GM12892 (cell line): ENCODE measurements at regions not wholly inside any gene's neighbourhood (a gene's known extent, or its start where the extent isn't known, plus 50 kb on each side); places are given as distances from the start of the nearest gene placed in this dataset.
A peak's percentile ranks its signal among the peaks of the same experiment; 100 is the strongest.

Source experiments
- DNase-seq: peaks from one replicate; pipeline ENCODE4 v3.0.0; 2011; ENCODE audit not compliant: insufficient read length
- FAIRE-seq: peaks from 2 replicates; lab custom pipeline; 2011; peaks lifted over from hg19 to GRCh38; lab: Jason Lieb, UNC
- POLR2A ChIP-seq: IDR thresholded peaks from 2 replicates; pipeline ENCODE4 v1.6.1; 2011; ENCODE audit warnings: low read depth, low read length, control low read depth
- POLR2AphosphoS5 ChIP-seq: IDR thresholded peaks from 2 replicates; pipeline ENCODE4 v1.6.1; 2011; ENCODE audit warnings: low read depth, low read length, control low read depth
- TAF1 ChIP-seq: IDR thresholded peaks from 2 replicates; pipeline ENCODE4 v1.6.1; 2011; ENCODE audit warnings: low read depth, mild to moderate bottlenecking, control low read depth, low read length, borderline replicate concordance

DNA sequence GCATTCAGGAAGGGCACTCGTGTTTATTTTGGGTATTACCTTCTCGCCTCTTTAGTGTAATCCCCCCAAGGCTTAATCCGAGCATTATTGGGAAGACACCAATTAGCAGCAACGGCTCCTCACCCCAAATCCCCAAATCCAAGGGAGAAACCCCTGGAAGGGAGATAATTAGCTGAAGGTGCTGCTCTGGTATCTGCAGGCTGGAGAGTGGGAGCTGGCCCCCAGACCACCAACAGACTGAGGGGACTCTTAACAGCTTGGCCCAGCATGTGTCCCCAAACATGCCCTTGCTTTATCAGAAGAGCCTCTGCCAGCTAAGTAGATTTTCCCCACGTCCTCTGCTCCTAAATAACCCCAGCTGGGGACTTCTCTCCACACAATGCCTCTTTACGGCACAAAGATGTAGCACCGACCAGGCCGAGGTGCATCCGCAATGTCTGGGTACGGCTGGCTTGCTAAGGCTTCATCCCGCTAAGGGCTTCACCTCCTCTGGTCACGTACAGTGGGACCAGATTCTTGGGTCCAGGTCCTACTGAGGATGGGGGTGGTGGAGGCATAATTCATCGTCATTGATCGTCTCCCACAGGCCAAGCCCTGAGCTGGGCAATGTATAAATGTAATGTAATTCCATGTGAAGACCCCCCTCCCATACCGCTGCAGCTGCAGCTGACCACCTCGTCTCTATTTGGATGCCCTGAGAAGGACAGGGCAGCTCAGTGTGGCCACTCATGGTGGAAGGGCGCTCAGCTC lies 123.7 kb upstream of the GSC start:
- no peak for DNase-seq
- FAIRE-seq = no peak
- TF ChIP-seq TAF1 (no peak), POLR2A (no peak), POLR2AphosphoS5 (no peak)

DNA sequence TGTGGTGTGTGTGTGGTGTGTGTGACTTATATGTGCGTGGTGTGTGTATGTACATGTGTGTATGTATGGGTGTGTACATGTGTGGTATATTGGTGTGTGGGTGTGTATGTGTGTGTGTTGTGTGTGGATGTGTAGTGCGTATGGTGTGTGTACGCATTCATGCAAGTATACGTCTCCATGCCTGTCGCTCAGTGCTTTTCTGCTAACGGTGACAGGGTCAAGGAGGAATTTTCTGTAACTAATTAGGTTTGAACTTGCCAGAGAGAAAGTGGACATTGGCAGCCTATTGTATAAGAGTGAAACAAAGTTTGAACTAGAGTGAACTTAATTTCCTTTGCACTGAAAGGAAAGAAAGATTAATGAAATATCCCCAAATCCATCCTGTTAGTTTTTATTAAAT lies 120.9 kb upstream of the GSC start:
- TF ChIP-seq POLR2A (no peak), TAF1 (no peak), POLR2AphosphoS5 (no peak)
- no peak for FAIRE-seq
- DNase-seq = no peak

DNA sequence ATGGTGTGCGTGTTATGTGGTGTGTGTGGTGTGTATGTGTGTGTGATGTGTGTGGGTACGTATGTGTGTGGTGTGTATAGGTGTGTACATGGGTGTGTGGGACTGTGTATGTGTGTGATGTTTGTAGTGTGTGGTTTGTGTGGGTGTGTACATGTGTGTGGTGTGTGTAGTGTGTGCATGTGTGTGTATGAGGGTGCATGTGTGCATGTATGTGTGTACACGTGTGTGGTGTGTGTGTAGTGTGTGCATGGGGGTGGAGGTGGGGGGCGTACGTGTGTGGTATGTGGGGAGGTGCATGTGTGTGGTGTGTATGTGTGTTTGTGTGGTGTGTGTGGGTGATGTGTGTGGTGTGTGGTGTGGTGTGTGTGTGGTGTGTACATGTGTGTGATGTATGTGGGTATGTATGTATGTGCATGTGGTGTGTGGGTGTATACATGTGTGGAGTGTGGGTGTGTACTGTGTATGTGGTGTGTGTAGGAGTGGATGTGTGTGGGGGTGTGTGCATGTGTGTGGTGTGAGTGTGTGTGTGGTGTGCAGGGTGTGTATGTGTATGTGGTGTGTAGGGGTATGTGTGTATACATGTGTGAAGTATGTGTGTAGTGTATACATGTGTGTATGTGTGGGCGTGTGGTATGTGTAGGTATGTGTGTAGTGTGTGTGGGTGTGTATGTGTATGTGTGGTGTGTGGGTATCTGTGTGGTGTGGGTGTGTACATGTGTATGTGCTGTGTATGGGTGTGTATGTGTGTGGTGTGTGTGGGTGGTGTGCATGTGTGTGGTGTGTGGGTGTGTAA lies 119.8 kb upstream of the GSC start:
- TF ChIP-seq POLR2A = no peak
- no peak for TF ChIP-seq TAF1
- no peak for TF ChIP-seq POLR2AphosphoS5
- DNase-seq (no peak), FAIRE-seq (peak; percentile 36)

DNA sequence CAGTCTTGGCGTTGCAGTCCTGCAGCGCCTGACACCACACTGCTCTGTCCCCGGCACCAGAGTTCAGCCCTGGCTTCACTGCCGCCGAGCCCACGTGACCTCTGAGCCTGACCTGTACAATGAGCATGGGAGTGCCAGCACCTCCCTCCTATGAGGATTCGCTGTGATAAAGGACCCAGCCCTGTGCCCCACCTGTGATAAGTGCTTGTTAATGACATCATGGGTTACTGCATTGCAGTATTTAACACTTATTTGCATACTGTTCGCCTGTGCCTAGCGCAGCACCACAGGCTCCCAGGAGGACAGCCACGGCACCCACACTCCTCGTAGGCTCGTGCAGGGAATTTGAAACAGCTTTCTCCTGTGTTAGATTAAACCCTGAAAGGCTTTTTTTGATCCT lies 118.2 kb upstream of the GSC start:
- no peak for DNase-seq
- TF ChIP-seq POLR2A = no peak
- TF ChIP-seq POLR2AphosphoS5 = no peak
- TF ChIP-seq TAF1 = no peak
- no peak for FAIRE-seq

DNA sequence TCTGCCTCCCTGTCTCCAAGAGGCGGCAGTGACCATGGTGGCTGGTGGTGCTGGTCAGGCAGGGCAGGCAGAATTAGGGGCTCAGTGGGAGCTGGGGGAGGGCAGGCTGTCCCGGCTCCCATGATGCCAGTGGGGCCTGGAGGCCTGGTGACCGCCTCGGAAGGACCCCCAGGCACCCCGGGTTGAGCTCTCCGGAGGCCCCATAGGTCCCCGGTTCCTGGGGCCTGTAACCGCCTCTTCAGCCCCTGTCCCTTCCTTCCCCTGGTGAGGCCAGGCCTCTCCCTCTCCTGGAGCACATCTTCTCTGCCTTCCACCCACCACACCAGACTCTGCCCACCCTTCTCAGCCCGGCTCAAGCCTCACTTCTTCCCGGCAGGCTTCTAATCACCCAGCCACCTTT lies 117.7 kb upstream of the GSC start:
- no peak for DNase-seq
- TF ChIP-seq TAF1 (no peak), POLR2AphosphoS5 (no peak), POLR2A (no peak)
- no peak for FAIRE-seq

DNA sequence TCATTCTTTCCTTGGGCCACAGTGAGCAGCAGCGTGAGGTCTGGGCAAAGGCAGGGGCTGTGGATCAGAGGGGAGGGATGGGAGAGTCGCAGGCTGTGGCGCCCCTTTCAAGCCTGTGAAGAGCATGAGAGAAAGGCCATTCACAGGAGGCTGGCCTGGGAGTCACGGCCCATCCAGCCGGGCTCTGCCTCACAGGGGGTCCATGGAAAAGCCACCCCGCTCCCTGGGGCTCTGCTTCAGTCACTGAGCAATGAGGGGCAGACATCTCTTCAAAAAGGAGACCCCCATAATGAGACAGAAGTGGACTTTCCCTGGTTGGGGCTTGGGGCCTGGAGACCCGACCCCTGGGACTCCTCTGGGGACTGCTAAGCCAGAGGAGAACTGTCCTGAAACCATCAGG lies 117.0 kb upstream of the GSC start:
- DNase-seq (no peak), FAIRE-seq (no peak)
- no peak for TF ChIP-seq POLR2AphosphoS5
- TF ChIP-seq TAF1 = no peak
- no peak for TF ChIP-seq POLR2A

DNA sequence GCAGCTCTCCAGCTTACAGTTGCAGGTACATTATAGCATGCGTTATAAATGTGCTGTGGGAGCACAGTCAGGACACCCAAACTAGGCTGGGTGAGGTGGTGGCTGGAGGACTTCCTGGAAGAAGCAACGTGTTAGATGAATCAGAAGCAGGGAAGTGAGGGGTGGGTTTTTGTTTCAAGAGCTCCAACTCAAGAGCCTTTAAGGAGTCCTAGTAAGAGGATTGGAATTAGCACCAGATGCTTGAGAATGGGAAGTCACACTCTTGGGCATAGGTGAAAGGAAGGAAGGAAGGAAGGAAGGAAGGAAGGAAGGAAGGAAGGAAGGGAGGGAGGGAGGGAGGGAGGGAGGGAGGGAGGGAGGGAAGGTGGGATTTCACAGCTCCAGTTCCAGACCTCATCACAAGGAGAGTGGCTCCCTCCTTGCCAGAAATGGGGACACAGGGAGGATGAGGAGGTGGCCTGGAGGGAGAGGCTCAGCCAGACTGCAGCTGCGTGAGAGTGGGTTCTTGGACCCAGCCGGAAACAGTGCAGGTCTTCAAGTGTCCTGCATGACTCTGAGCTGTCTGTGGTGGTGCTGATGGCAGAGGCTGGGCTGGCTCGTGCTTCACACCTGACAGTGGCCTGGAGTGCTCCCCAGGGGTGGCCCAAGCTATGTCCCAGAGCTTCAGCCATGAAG lies 115.7 kb upstream of the GSC start:
- FAIRE-seq (no peak), DNase-seq (no peak)
- TF ChIP-seq POLR2A (no peak), POLR2AphosphoS5 (no peak), TAF1 (no peak)

DNA sequence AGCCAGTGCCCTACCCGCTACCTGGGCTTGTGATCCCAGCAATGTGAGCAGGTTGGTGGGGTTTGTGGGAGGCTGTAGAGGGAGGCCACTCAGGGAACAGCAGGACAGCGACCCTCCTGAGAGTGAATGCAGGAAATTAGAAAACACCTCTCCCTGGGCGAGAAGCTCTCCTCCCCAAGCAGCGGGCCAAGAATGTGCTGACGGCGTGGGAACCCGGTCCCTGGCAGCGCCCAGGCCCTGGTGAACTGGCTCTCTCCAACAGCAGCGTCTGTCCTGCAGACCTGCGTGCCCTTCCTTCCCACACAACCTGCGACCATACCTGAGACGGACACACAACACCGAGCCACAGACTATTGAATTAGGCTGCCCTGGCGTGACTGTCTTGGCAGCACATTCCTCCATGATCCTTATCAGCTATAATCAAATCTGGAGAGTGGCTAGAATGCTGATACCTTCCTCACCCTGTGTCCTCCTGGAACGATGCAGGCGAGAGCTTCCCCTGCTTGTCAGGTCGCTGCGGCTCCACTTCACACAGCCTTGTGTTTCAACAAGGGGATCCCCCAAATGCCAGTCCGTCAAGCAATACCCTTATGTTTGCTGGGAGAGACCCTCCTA lies 114.8 kb upstream of the GSC start:
- FAIRE-seq = no peak
- DNase-seq = no peak

DNA sequence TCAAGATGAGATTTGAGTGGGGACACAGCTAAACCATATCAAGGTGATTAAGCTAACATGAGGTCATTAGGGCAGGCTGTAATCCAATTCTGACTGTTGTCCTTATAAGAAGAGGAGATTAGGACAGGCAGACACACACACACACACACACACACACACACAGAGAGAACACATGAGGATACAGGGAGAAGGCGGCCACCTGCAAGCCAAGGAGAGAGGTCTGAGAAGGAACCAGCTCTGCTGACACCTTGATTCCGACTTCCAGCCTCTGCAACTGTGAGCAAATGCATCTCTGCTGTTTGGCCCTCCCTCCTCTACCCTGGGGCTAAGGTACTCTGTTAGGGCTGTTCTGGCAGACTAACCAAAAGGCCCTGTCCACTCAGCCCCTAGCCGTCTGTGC lies 112.5 kb upstream of the GSC start:
- no peak for TF ChIP-seq TAF1
- no peak for TF ChIP-seq POLR2A
- TF ChIP-seq POLR2AphosphoS5 = no peak
- FAIRE-seq (no peak), DNase-seq (no peak)

More for the DNA sequence above, 114.8 kb upstream of the GSC start:
- no peak for TF ChIP-seq TAF1
- no peak for TF ChIP-seq POLR2A
- TF ChIP-seq POLR2AphosphoS5 = no peak

DNA sequence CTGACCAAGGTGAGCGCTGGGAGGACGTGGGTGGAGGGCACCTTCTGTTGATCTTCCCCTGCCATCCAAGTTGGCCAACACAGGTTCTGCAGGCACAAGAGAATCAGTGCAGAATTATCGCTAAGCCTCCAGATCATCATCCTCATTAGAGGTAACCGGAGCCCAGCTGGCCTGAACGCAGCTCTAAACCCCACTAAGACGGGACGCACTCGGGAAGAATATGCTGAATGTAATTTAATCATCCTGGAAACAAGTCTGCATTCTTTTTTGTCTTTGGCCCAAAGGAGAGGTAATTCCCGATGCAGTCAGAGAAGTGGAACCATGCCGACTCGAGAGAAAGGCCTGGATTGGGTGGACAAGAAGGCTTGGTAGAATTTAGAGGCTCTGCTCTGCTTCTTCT lies 111.0 kb upstream of the GSC start:
- no peak for FAIRE-seq
- TF ChIP-seq POLR2A (no peak), TAF1 (no peak), POLR2AphosphoS5 (no peak)
- no peak for DNase-seq

DNA sequence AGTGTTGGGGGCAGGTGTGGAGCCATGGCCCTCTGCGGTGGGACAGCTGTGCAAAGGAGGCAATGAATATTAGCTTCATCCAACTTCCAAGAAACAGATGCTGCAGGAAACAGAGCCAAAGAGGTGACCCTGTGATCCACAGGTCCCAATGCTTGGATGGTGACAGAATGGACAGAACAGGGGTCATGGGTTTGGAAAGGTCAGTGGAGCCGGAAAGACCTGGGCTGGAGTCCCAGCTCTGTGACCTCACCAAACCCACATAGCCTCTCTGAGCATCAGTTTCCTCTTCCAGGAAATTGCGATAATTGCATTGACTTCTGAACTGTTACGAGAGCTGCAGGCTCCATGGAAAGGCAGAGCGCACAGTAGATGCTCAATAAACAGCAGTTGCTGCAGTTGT lies 110.2 kb upstream of the GSC start:
- DNase-seq (no peak), FAIRE-seq (no peak)
- TF ChIP-seq POLR2AphosphoS5 (no peak), TAF1 (no peak), POLR2A (no peak)

DNA sequence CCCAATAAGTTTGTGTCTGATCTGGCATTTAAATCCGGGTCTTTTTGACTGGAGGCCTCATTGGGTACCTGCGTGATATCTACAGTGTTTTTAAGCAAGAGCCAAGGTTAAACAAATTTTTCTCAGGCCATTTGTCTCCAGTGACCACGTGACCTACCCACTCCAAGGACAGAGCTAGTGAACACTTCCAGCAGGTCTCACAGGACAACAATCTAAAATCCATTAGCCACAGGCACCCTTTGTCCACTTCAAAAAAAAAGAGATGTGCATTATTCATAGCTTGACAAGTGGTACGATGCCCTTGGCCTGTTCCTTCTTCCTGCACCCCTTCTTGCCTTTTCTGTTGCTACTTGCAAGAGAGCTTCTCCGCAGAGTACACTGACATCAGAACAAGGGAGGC lies 109.6 kb upstream of the GSC start:
- FAIRE-seq (no peak), DNase-seq (no peak)
- TF ChIP-seq POLR2A (no peak), TAF1 (no peak), POLR2AphosphoS5 (no peak)

DNA sequence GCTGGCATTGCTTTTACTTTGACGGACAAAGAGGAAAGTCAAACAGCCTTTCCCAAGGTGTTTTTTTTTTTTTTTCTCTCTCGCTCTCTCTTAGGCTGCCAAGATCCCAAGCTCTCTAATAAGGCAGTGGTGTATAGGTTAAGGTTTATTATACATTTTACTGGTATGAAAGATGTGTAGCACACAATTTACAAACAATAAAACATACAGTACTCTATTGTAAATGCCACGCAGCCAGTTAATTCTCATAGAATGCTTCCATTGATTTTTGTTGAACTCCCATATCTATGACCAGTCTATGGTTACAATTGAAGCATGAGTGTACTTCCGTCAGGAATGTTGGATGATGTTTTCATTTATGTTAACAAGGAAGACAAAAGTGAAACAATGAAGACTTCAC lies 106.4 kb upstream of the GSC start:
- DNase-seq = no peak
- no peak for FAIRE-seq
- TF ChIP-seq TAF1 = no peak
